Ramos (cell line): ENCODE measurements at regions not wholly inside any gene's neighbourhood (a gene's known extent, or its start where the extent isn't known, plus 50 kb on each side); places are given as distances from the start of the nearest gene placed in this dataset.
"Not testable (repeated sequence)": the region's sequence is repeated elsewhere in the genome, so short reads cannot be mapped to it uniquely, and the experiment has no call there.

Experiments
- in situ Hi-C: fragments of 300-500 bp; cut with MboI; formaldehyde crosslinking; loops from one replicate; pipeline ENCODE4 v1.14.3; 2022; ENCODE audit warnings: low sequenced_read_pairs; ENCODE audit not compliant: unreplicated experiment

DNA sequence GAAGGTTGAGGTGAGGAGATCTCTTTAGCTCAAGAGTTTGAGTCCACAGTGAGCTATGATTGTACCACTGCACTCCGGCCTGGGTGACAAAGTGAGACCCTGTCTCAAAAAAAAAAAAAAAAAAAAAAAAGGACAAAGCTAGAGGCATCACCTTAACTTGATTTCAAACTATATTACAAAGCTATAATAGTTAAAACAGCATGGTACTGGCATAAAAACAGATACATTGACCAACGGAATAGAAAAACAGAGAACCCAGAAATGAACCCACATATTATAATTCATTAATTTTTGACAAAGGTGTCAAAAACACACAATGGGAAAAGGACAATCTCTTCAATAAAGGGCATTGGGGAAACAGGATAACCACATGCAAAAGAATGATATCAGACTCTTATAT lies 50.8 kb upstream of the MBOAT1 start:
- in situ Hi-C loops, result no loop called here

DNA sequence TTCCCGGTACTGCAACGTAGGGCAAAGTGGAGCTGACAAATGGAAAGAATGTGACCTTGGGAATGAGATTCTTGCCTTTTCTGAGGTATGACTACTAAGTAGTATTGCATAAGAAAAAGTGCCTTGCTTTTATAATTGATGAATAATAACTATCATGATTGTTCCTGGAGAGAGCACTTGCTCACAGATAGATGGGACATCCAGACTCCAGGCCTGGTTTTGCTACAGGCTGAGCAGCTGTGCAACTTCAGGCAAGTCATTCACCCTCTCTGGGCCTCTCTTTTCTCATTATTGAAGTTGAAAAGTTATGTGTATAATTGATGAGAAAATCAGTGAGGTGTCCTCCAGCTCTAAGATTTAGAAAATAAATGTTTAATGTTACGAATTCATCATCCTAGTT lies 53.6 kb upstream of the MBOAT1 start:
- in situ Hi-C loops, result no loop called here

DNA sequence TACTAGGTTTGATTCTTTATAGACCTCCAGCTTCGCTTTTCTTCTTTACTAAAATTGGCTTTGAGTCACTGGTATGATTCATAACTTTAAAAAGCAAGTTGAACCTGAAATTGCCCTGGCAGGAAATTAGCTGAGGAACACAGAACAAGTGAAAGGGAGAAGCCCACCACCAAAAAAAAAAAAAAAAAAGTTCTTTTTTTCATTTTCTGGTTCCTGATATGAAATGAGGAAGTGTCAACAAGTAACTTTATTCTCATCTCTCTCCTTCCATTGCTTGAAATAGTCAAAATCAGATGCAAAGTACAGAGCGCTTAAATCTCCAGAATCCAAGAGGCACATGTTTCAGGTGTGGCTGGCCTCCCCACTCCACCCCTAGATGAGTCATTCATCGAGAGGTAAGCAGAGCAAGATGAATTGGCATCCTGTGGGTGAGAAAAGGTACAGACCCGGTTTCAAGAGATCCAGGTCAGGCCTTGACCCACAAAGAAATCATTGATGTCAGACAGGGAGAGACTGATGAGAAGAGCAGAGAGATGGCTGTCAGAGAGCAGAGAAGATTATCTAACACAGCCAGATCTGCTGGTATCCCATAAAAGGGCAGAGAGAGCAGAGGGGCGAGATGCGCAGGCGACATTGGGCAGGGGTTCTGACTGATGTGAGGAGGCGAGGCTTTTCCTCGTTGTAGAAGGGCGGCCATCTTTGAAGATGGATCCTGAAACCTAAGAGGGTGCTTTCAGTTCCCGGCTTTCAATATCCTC lies 54.8 kb upstream of the MBOAT1 start:
- in situ Hi-C loops, result no loop called here

DNA sequence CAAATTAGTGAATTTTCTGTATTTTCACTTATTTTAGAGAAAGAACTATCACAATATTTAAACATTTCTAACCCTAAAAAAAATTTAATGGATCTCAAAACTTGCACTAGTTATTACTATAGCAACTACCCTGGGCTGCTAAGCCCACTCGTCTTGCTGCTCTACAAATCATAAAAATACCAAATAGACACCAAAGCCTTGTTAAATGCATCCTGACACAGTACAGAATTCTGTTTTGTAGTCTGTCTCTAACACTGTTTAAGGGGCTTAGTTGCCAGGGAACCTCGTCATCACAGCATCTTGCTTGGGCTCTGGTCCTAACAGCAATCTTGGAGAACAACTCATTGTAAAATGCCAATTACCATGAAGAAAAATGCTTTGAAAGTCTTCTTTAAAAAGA lies 56.9 kb upstream of the MBOAT1 start:
- in situ Hi-C loops, result no loop called here

DNA sequence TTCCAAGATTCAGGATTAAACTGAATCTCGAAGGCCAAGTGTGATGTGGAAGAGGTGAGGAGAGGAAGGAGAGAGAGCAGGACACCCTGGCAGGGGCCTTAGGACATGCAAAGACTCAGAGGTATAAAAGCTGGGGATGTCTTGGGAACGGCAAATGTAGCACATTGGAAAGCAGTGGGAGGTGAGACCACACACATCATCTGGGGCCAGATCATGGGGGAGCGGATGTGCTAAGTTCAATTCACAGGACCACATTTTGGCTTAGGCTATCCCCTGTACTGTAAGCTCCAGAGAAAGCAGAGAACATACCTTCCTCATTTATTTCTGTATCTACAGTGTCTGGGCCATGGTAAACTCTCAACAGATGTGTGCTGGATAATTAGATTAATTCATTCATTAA lies 59.5 kb upstream of the MBOAT1 start:
- in situ Hi-C loops, result no loop called here

DNA sequence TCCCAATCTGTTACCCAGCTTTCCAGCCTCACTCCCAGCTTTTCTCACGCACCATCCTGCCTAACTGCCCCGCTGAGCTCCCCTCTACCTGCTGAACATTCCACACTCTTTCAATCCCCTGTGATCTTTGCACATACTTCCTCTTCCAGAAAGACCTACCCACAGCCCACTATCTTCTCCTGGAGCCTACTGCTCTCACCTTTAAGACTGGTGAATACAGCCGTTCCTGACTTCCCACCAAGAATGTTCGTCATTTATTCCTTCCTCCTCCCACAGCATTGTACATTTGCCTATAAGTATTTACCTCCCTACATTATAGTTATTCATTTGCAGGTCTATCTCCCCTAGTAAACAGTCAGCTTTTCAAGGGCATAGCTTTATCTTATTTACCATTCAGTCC lies 61.9 kb upstream of the MBOAT1 start:
- in situ Hi-C loops, result no loop called here

DNA sequence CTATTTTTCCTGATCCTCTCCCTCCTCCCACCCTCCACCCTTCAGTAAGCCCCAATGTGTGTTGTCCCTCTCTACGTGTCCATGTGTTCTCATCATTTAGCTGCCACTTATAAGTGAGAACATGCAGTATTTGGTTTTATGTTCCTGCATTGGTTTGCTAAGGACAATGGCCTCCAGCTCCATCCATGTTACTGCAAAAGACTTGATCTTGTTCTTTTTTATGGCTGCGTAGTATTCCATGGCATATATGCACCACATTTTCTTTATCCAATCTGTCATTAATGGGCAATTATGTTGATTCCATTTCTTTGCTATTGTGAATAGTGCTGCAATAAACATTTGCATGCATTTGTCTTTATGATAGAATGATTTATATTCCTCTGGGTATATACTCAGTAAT lies 63.6 kb upstream of the MBOAT1 start:
- in situ Hi-C loops, result not testable (repeated sequence)

DNA sequence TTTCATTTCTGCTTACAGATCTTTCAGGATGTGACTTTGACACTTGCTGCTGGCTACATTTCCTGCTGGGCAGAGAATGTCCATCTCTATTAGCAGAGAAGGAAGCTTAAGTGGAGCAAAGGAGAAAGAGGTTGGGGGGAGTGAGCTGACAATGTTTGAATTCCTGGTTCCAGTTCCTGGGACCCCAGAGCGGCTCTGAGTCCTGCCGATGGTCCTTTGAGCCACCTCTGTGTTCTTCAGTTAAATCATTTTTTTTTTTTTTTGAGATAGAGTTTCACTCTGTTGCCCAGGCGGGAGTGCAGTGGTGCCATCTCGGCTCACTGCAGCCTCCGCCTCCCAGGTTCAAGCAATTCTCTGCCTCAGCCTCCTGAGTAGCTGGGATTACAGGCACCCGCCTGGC lies 65.5 kb upstream of the MBOAT1 start:
- in situ Hi-C loops, result not testable (repeated sequence)

DNA sequence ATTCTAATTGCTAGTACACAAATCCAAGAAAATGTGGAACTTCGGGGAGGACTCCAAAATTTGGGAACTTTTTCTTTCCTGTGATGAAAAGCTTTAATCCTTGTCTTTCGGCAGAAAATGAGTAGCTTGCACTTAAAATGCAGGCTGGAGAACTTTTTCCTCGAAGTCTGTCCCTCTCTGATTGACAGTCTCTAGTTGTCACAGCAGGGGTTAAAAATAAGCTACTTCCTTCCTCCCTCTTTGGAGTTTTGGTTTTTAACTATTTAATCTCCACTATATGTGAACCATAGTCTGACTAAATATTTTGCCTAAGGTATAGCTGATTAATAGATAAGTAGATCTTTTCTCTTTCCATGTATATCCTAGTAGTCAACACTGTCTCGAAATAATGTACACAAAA lies 66.8 kb upstream of the MBOAT1 start:
- in situ Hi-C loops, result no loop called here

DNA sequence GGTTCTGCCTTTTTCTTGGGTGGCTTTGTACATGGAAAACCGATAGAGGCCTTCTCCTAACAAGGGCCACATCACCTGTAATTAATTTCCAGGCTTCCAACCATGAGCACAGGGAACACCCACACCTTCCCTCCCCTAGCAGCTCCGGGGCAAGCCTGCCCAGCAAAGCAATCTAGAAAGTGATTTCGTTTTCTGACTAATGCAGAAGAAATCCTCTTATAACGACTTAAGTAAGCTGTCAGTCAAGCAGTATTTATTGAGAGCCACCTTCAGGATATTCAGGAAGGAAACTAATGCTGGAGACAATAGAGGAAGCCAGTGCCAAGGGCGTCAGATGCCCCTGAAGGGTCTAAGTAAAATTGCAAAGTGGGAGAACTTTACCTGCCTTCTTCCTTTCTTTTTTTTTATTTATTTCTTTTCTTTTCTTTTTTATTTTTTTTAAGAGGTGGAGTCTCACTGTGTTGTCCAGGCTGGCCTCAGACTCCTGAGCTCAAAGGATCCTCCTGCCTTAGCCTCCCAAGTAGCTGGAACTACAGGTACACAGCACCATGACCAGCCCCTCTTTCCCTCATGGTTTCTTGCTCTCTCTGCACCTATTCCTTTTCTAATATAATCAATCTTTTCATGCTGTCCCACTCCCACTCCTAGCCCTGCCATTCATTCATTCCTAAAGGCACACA lies 67.5 kb upstream of the MBOAT1 start:
- in situ Hi-C loops, result no loop called here

DNA sequence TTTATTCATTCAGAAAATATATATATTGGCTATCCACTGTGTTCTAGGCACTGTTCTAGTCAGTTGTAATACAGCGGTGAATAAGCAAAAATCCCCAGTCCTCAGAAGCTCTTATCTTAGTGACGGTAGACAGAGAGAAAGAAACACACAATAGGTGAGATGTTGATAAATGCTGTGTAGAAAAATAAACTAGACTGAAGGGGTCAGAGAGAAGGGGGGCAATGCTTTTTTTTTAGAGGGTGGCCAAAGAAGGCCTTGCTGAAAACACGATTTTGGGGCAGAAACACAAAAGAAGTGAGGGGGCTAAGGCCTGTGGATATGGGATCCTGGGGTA lies 68.0 kb upstream of the MBOAT1 start:
- in situ Hi-C loops, result no loop called here

DNA sequence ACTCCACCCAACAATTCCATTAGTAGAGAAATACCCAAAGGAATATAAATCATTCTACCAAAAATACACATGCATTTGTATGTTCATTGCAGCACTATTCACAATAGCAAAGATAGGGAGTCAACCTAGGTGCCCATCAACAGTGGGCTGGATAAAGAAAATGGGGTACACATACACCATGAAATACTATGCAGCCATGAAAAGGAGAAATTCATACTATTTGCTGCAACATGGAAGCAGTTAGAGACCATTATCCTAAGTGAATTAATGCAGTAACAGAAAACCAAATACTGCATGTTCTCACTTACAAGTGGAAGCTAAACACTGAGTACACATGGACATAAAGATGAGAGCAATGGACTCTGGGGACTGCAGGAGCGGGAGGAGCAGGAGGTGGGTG lies 72.4 kb upstream of the MBOAT1 start:
- in situ Hi-C loops, result no loop called here

DNA sequence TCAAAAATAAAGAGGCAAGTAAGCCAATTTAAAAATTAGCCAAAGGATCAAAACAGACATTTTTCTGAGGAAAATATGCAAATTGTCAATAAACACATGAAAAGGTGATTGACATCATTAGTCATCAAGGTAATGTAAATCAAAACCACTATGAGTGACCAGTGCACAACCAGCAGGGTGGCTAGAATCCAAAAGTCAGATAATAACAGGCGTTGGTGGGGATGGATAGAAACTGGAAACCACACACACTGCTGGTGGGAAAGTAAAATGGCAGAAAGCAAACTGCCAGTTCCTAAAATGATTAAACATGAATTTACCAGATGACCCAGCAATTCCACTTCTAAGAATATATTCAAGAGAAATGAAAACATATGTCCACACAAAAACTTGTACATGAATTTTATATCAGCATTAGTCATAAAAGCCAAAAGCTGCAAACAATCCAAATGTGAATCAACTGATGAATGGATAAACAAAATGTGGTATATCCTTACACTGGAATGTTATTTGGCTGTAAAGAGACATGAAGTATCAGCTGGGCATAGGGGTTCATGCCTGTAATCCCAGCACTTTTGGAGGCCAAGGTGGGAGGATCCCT lies 74.8 kb upstream of the MBOAT1 start:
- in situ Hi-C loops, result no loop called here

DNA sequence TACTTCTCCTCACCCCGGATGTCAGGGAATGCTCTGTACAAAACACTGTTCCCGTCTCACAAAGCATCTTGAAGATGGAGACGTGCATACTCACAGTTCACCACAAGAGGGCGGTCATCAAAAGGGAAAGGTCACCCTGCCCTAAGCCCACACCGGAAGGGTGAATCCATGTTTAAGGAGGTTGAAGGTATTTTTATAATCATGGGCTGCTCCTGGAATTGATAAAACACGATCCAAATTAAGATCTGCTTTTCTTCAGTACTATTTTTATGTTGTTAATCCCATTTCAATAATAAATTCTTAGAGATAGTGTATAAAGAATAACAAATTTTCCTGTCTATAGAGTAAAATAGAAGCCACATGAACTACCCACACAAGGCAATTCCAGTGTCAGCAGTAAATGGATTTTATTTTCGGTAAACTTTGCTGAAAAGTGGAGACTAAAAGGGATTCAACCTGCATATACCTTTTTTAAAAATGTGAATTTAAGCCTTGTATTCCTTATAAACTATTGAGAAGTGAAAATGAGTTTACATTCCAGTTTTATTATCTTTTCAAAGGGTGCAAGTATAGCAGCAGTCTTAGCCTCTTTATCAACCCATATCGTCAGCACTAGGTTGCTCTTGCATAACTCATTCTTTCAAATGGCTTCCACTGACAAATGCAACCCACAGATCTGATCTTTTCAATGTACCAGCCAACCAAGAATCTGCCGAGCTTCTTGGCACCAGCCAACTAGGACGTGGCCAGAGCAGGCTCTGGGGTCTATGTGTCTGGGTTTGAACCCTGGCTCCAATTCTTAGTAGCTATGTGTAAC lies 79.7 kb upstream of the MBOAT1 start:
- in situ Hi-C loops, result loop anchor here (5.0 kb wide), 1 partner anchor 235 kb away; no protein-coding TSS in a partner anchor

DNA sequence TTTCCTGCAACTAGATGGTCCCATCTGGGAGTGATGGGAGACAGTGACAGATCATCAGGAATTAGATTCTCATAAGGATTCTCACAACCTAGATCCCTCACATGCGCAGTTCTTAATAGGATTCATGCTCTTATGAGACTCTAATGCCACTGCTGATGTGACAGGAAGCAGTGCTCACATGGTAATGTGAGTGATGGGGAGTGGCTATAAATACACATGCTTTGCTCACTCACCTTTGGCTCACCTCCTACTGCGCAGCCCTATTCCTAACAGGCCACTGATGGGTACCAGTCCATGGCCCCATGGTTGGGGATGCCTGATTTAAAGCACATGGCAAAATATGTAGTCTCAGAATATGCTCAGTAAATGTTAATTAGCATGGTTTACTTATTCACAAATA lies 80.6 kb upstream of the MBOAT1 start:
- in situ Hi-C loops, result loop anchor here (5.0 kb wide), 1 partner anchor 234 kb away; no protein-coding TSS in a partner anchor

DNA sequence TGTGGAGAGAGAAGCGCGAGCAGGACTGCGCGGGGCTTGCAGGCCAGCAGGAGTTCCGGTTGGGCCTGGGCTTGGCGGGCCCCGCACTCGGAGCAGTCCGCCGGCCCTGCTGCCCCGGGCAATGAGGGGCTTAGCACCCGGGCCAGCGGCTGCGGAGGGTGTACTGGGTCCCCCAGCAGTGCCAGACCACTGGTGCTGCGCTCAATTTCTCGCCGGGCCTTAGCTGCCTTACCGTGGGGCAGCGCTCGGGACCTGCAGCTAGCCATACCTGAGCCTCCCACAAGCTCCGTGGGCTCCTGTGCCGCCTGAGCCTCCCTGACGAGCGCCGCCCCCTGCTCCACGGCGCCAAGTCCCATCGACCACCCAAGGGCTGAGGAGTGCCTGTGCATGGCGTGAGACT lies 89.0 kb upstream of the MBOAT1 start:
- in situ Hi-C loops, result no loop called here

DNA sequence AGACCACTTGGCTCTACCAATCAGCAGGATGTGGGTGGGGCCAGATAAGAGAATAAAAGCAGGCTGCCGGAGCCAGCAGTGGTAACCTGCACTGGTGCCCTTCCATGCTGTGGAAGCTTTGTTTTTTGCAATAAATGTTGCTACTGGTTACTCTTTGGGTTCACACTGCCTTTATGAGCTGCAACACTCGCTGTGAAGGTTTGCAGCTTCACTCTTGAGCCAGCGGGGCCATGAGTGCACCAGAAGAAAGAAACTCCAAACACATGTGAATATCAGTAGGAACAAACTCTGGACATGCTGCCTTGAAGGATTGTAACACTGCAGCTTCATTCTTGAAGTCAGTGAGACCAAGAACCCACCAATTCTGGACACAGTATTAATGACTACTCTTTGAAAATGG lies 89.9 kb upstream of the MBOAT1 start:
- in situ Hi-C loops, result no loop called here

DNA sequence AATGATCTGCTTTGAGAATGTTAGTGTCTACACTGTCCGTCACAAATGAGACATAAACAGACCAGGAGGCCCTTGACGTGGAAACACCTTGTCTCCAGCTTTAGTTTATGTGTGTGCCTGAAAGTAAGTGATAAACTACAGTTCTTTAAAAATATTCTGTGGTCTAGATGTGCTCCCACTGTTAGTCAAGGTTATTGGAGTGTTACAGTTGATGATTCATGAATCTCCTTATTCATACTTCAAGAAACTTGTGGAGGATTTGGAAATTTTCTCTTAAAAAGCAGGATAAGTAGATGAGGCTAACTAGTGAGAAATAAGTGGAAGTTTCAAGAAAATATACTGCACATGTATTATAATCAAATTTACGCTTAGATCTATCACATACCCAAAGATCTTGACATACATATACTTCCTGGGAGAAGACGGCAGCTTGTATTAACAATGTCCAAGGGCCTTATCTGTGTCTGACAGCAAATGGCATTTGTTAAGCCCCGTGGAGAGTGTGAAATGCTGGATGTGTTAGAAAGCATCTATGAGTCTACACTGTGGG lies 90.5 kb upstream of the MBOAT1 start:
- in situ Hi-C loops, result no loop called here

DNA sequence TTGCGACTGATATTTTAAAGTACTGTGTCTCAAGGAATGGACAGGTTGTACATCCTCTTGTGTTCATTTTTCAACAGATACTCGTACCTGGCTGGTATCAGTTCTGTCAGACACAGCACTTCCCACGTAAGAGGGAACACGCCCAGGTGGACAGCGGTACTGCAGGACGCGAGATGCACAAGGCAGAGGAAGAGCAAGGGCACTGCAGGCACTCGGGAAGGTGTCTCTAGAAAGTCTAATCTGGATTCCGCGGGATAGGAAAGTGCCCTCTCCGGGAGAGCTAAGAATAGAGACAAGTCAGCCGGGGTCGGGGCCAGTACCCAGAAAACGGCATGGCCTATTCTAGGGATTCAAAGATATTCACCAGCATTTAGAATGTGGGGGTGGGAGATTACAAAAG lies 94.2 kb upstream of the MBOAT1 start:
- in situ Hi-C loops, result no loop called here

DNA sequence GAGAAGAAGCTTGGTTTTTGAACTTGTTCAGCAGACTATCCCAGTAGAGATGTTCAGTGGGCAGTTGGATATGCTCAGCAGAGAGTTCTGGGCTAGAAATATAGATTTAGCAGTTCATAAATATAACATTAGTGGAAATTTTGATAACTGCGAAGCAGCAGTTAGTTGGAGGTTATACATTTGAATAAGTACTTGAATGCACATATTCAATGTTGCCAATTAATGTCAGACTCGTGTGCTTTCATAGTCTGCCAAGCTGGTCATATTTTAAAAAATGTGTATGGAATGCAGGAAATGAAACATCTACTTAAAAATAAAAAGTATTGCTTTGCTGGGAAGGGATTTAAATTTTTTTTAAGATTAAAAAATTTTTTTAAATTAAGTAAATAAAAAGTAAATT lies 92.5 kb upstream of the E2F3 start:
- in situ Hi-C loops, result no loop called here

DNA sequence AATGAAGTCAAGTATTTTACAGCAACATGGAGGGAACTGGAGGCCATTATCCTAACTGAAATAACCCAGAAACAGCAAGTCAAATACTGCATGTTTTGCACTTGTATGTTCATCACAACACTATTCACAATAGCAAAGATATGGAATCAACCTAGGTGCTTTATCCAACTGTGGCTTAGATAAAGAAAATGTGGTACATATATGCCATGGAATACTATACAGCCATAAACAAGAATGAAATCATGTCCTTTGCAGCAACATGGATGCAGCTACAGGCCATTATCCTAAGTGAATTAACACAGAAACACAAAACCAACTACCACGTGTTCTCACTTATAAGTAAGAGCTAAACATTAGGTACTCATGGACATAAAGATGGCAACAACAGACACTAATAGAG lies 91.5 kb upstream of the E2F3 start:
- in situ Hi-C loops, result no loop called here
